Cardiac muscle cell (in vitro differentiated cells and primary cell): ENCODE measurements at regions not wholly inside any gene's neighbourhood (a gene's known extent, or its start where the extent isn't known, plus 50 kb on each side); places are given as distances from the start of the nearest gene placed in this dataset.
"Not testable (repeated sequence)": the region's sequence is repeated elsewhere in the genome, so short reads cannot be mapped to it uniquely, and the experiment has no call there.

Experiments
- DNase-seq, 2 donors: peaks; one replicate each; pipeline versions ENCODE4 v3.0.0 to v3.0.0-alpha.2; 2010 to 2017; ENCODE audit warnings: low read depth in 1 of 2, low spot score in 1 of 2
- H3K27ac ChIP-seq: fragments of 200-600 bp; sonication (generic); 2 replicates; pipeline ENCODE4 v1.5.1; 2016
- H3K27me3 ChIP-seq: fragments of 200-600 bp; sonication (generic); 2 replicates; pipeline ENCODE4 v1.6.0; 2016; ENCODE audit warnings: control low read depth
- H3K36me3 ChIP-seq: fragments of 200-600 bp; sonication (generic); 2 replicates; pipeline ENCODE4 v1.5.1; 2016; ENCODE audit warnings: control low read depth
- H3K4me1 ChIP-seq: fragments of 200-600 bp; sonication (generic); 2 replicates; pipeline ENCODE4 v1.8.1; 2017; ENCODE audit warnings: low read depth, mild to moderate bottlenecking, mixed run types
- H3K4me3 ChIP-seq: fragments of 200-600 bp; sonication (generic); 2 replicates; pipeline ENCODE4 v1.5.1; 2016; ENCODE audit warnings: mild to moderate bottlenecking
- H3K9me3 ChIP-seq: fragments of 200-600 bp; sonication (generic); 2 replicates; pipeline ENCODE4 v1.5.1; 2017; ENCODE audit warnings: low read depth, mild to moderate bottlenecking, control low read depth
- TF ChIP-seq, protein P1 (sequence below): IDR thresholded peaks from 2 replicates; pipeline ENCODE4 v1.5.1; 2012; ENCODE audit warnings: low read depth, mild to moderate bottlenecking, low read length

DNA sequence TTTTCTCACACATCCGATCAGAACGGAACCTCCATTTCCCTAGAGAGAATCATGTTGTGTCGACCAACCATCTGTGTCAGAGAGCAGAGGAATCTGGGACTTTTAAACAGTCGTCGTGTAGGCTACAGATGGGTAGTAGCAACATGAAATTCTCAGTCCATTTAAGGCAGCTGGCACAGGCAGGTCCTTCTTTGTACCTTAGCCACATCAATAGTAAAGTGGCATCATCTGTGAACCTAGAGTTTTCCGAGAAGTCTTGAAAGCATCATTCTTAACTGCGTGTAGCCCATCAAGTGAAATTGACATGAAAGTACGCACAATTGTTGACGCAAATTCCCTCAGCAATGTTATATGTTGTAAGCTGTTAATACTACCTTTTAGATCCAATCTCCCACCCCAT is 114.5 kb upstream of the GRM7 start:
- DNase-seq: no peak
- no peaks in the 10 kb centered on the region for H3K36me3 ChIP-seq
- H3K4me3 ChIP-seq: no peak overlapping the region
- TF ChIP-seq, protein P1, sequence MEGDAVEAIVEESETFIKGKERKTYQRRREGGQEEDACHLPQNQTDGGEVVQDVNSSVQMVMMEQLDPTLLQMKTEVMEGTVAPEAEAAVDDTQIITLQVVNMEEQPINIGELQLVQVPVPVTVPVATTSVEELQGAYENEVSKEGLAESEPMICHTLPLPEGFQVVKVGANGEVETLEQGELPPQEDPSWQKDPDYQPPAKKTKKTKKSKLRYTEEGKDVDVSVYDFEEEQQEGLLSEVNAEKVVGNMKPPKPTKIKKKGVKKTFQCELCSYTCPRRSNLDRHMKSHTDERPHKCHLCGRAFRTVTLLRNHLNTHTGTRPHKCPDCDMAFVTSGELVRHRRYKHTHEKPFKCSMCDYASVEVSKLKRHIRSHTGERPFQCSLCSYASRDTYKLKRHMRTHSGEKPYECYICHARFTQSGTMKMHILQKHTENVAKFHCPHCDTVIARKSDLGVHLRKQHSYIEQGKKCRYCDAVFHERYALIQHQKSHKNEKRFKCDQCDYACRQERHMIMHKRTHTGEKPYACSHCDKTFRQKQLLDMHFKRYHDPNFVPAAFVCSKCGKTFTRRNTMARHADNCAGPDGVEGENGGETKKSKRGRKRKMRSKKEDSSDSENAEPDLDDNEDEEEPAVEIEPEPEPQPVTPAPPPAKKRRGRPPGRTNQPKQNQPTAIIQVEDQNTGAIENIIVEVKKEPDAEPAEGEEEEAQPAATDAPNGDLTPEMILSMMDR: no peak
- H3K4me1 ChIP-seq: no peaks in the 10 kb centered on the region
- H3K27me3 ChIP-seq: no peaks in the 10 kb centered on the region
- no peaks in the 10 kb centered on the region for H3K9me3 ChIP-seq
- no peak overlapping the region for H3K27ac ChIP-seq

DNA sequence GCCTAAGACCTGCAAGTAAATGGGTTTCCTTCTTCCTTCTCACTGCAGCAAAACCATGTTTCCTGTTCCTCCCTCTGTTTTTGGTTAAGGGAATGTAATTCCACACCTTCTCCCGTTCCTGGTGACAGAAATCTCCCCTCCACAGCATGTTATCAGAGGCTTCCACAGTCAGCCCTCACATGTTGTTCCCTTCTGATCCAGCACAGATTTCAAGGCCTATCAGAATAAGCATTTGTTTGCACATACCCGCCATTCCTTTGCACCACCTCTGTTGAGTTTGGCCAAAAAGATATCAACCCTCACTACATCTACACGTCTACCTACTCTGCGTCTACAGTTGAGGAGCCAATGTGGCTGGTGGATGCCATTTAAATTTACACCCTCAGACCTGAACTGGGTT is 113.9 kb upstream of the GRM7 start:
- Histone ChIP-seq H3K9me3 (no peaks in the 10 kb centered on the region), H3K27me3 (no peaks in the 10 kb centered on the region), H3K4me1 (no peaks in the 10 kb centered on the region), H3K36me3 (no peaks in the 10 kb centered on the region), H3K27ac (no peak overlapping the region), H3K4me3 (no peak overlapping the region)
- DNase-seq: no peak
- TF ChIP-seq, protein P1: no peak

DNA sequence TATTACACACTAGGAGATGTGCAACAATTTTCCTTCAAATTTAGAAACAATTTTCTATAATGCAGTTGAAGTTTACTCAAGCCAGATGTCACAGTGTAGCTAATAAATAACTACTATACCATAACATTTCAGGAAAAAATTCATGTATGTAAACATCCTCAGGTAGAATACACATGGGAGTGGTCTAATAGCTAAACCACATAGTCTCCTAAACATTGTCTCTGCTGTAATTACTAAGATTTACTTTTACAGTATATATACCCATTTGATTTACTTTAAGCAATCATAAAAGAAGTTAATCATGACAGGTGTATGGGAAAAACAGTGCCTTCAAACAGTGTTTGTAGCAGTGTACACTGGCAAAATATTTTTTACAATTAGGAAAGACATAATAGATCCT is 110.1 kb upstream of the GRM7 start:
- TF ChIP-seq, protein P1: no peak
- Histone ChIP-seq H3K36me3 (no peaks in the 10 kb centered on the region), H3K9me3 (no peaks in the 10 kb centered on the region)

DNA sequence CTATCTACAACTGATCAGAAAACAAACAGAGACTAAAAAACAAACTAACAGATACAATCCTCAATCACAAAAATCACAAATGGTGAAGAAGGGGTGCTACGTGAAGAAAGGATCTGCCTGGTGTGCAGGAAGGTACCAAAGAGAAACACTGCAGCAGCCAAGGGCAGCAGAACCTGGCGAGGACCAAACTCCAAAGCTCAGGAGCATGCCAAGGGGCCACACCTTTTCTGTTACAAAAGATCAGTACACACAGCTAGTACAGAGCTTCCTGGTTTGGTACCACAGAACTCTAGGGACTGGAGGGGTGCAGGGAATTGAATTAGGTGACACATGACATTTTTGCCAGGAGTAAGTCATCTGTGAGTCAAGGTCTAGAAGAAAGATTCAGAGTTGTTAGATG is 107.4 kb upstream of the GRM7 start:
- TF ChIP-seq, protein P1: no peak
- Histone ChIP-seq H3K36me3 (no peaks in the 10 kb centered on the region), H3K4me1 (no peaks in the 10 kb centered on the region), H3K9me3 (no peaks in the 10 kb centered on the region), H3K27ac (no peak overlapping the region), H3K27me3 (no peaks in the 10 kb centered on the region), H3K4me3 (no peak overlapping the region)
- no peak for DNase-seq

More for the DNA sequence above, 110.1 kb upstream of the GRM7 start:
- no peaks in the 10 kb centered on the region for H3K27me3 ChIP-seq
- no peaks in the 10 kb centered on the region for H3K4me1 ChIP-seq
- H3K27ac ChIP-seq: no peak overlapping the region
- H3K4me3 ChIP-seq: no peak overlapping the region
- DNase-seq: no peak

DNA sequence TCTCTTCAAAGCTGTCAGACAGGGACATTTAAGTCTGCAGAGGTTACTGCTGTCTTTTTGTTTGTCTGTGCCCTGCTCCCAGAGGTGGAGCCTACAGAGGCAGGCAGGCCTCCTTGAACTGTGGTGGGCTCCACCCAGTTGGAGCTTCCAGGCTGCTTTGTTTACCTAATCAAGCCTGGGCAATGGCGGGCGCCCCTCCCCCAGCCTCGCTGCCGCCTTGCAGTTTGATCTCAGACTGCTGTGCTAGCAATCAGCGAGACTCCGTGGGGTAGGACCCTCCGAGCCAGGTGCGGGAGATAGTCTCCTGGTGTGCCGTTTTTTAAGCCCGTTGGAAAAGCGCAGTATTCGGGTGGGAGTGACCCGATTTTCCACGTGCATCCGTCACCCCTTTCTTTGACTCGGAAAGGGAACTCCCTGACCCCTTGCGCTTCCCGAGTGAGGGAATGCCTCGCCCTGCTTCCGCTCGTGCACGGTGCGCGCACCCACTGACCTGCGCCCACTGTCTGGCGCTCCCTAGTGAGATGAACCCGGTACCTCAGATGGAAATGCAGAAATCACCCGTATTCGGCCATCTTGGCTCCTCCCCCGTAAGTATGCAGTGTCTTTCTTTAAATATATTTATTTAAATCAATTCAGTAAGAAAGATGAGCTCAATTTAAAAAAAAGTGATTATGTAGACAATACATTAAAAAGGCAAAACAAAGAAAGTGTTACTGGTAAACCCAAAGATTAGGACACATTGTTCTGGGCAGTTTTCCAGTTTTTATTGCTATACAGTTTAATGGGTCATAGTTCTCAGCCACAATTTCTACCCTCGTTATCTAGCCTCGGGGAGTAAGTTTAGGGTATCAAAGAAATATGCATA is 91.2 kb upstream of the GRM7 start:
- H3K4me1 ChIP-seq, H3K4me3 ChIP-seq, H3K9me3 ChIP-seq, H3K27ac ChIP-seq, H3K36me3 ChIP-seq, DNase-seq, H3K27me3 ChIP-seq: not testable (repeated sequence)

DNA sequence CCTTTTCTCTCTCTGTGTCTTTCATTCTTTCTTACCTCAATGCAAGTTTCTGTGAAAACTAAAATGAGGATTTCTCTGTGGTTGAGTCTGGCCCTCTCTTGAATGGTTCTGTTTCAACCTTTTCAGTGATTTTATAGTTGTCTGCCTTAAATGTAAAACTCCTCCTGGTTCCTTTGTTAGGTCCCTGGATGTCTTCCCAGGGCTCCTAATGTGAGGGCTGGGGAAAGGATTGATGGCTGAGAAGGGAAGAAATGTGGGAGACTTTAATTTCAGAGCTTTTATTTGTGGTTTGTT is 90.6 kb upstream of the GRM7 start:
- Histone ChIP-seq H3K4me1 (no peaks in the 10 kb centered on the region), H3K36me3 (no peaks in the 10 kb centered on the region), H3K4me3 (no peak overlapping the region), H3K9me3 (no peaks in the 10 kb centered on the region), H3K27ac (no peak overlapping the region), H3K27me3 (no peaks in the 10 kb centered on the region)
- TF ChIP-seq, protein P1: no peak
- DNase-seq: no peak
